Activated CD4-positive, alpha-beta T cell treated with anti-CD3 and anti-CD28 coated beads, Interleukin-2, amount 10 ng/mL, durations not matched to agents 7 days and 5 days (primary cell): ENCODE measurements at regions not wholly inside any gene's neighbourhood (a gene's known extent, or its start where the extent isn't known, plus 50 kb on each side); places are given as distances from the start of the nearest gene placed in this dataset.
"Not testable (repeated sequence)": the region's sequence is repeated elsewhere in the genome, so short reads cannot be mapped to it uniquely, and the experiment has no call there.

Source experiments
- CTCF ChIA-PET: fragments of 350-600 bp; sonication (Branson Sonifier 250); formaldehyde crosslinking; loops from one replicate; lab custom pipeline; 2021; ENCODE audit warnings: antibody characterized with exemption; lab: Charles Lee
- POLR2A ChIA-PET: fragments of 350-600 bp; sonication (Branson Sonifier 250); formaldehyde crosslinking; loops from one replicate; lab custom pipeline; 2021; ENCODE audit warnings: antibody characterized with exemption; lab: Charles Lee
- DNase-seq: peaks from one replicate; pipeline ENCODE4 v3.0.0-alpha.2; 2020
- H3K27ac Mint-ChIP-seq: one replicate; pipeline ENCODE4 v1.8.0; 2021; ENCODE audit warnings: mild to moderate bottlenecking, moderate library complexity, mixed read lengths
- H3K27me3 Mint-ChIP-seq: one replicate; pipeline ENCODE4 v1.8.0; 2021; ENCODE audit warnings: mixed read lengths
- H3K36me3 Mint-ChIP-seq: one replicate; pipeline ENCODE4 v1.8.0; 2021; ENCODE audit warnings: low read depth, mixed read lengths
- H3K4me1 Mint-ChIP-seq: one replicate; pipeline ENCODE4 v1.8.0; 2021; ENCODE audit warnings: mixed read lengths
- H3K4me3 Mint-ChIP-seq: one replicate; pipeline ENCODE4 v1.8.0; 2021; ENCODE audit warnings: mild to moderate bottlenecking, moderate library complexity, mixed read lengths
- H3K9me3 Mint-ChIP-seq: one replicate; pipeline ENCODE4 v1.8.0; 2021; ENCODE audit warnings: mixed read lengths

DNA sequence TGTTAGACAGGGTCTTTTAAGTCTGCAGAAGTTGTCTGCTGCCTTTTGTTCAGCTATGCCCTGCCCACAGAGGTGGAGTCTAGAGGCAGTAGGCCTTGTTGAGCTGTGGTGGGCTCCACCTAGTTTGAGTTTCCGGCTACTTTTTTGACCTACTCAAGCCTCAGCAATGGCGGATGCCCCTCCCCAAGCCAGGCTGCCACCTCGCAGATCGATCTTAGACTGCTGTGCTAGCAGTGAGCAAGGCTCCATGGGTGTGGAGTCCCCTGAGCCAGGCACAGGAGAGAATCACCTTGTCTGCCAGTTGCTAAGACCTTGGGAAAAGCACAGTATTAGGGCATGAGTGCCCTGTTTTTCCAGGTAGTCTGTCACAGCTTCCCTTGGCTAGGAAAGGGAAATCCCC is 664.6 kb upstream of the DPPA4 start:
- H3K9me3 Mint-ChIP-seq, POLR2A ChIA-PET, H3K27me3 Mint-ChIP-seq, H3K4me1 Mint-ChIP-seq, H3K4me3 Mint-ChIP-seq, H3K27ac Mint-ChIP-seq, H3K36me3 Mint-ChIP-seq, DNase-seq, CTCF ChIA-PET: not testable (repeated sequence)

DNA sequence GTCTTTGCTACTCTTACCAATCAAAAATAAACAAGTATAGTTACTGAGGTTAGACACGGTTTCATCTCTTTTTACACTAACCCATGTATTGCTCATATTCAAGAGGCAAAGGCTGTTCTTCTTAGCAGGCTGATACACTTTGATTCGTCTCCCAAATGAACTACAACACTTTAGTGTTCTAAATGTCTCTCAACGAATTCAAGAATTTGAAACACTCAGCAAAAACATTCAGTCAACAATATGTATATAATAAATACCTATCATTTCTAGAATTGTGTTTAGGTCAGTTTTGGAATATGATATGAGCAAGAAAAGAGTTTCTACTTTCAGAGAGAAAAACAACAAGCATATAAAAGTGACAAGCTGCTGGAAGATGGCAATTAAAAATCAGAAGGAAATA is 669.6 kb upstream of the DPPA4 start:
- Mint-ChIP-seq H3K27ac (no peak overlapping the region), H3K4me3 (no peak overlapping the region), H3K4me1 (no peaks in the 10 kb centered on the region), H3K27me3 (no peaks in the 10 kb centered on the region), H3K9me3 (no peaks in the 10 kb centered on the region), H3K36me3 (no peaks in the 10 kb centered on the region)
- ChIA-PET POLR2A (no interaction called here), CTCF (no interaction called here)
- DNase-seq, result no peak

DNA sequence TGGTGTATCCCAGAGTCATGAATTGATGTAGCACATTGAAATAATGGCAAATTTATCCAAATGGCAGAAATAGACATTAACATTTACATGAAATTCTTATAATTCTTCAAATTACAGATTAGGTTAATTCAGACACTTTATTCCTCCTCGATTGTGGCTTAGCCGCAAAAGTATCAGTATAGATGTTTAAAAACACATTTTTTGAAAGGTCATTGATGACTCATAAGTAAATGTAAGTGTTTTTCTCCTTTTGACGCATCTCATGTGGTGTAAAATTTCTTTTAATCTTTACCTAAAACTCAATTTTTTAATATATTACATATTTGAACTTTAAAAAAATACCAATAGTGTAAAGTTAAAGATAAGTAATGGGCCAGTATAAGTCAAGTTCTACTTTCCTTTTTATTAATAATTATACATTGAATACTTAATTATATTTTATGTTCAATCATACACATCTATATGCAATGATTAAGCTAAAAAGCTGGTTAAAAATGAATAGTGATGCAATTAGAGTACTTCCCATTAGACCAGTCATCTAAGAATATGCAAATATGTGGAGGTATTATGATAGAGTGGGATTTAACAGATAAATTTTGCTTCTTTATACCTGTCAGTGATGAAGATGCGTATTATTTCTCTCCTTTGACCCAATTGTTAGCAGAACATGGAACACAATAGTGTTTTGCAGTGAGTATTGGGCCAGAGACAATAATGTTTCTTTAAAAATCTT is 678.1 kb upstream of the DPPA4 start:
- POLR2A ChIA-PET, result no interaction called here
- Mint-ChIP-seq H3K9me3 (no peaks in the 10 kb centered on the region), H3K4me3 (no peak overlapping the region), H3K27ac (no peak overlapping the region), H3K27me3 (no peaks in the 10 kb centered on the region), H3K4me1 (no peaks in the 10 kb centered on the region), H3K36me3 (no peaks in the 10 kb centered on the region)
- DNase-seq, result no peak
- CTCF ChIA-PET, result no interaction called here

DNA sequence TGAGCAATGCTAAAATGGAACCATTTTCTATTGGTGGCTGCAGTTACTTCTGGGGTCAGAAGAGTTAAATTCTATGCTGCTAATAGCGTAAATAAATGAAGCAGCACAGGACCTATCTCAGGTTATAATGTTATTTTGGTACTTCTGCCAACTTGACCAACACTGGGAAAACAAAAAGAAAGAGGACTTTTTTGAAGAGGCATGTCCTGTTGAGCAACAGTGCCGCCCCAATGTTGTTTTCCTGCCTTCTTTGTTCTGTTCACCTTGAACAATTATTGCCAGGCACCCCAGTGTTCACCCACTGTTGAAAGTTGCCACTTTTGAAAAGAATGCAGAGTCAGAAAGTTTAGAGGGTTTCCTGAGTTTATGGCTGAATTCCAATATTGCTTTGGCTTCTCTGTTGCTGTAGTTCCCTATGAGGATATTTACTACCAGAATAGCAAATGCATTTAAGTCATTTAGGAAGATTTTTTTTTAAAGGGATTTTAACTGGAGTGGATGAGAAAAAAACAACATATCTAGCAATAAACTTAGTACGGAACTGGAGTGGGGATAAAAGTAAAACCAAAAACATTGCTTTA is 679.0 kb upstream of the DPPA4 start:
- POLR2A ChIA-PET, result no interaction called here
- Mint-ChIP-seq H3K27ac (no peak overlapping the region), H3K9me3 (no peaks in the 10 kb centered on the region), H3K4me3 (no peak overlapping the region), H3K4me1 (no peaks in the 10 kb centered on the region), H3K27me3 (no peaks in the 10 kb centered on the region), H3K36me3 (no peaks in the 10 kb centered on the region)
- CTCF ChIA-PET, result no interaction called here
- DNase-seq, result no peak

DNA sequence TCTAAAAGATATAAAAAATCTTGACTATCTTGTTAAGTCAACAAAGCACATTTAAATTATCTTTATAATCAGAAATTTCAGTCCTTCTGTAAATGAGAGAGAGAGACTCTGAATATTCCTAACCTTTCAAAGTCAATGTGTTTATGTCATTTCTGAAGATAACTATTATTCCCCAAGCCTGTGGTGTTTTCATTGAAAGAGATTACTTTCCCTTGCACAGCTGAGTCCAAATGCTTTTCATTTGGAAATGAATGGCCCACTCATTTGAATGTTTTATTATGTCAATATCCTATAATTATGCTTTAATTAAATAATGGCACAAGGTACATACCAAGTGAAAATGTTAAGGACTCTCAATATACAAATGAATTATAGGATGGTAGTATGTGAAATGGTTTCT is 680.0 kb upstream of the DPPA4 start:
- Mint-ChIP-seq H3K4me1 (no peaks in the 10 kb centered on the region), H3K27me3 (no peaks in the 10 kb centered on the region), H3K4me3 (no peak overlapping the region), H3K36me3 (no peaks in the 10 kb centered on the region), H3K27ac (no peak overlapping the region), H3K9me3 (no peaks in the 10 kb centered on the region)
- no peak for DNase-seq
- ChIA-PET CTCF (no interaction called here), POLR2A (no interaction called here)

DNA sequence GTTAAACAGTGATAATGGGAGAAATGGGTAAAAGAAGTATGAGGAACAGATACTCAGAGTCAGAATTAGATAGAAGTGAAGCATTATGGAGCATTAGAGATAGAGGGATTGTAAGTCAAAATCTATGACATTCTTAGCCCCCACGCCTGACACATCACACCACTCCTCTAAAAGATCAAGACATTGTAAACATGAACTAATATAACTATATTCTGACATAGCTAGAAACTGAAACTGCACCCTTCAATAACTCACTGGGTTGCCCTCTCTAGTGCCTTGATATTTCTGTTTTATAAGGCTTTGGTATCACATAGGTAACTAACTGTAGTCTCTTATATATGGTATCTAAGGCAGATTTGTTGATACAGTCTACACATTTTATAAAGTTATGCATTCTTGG is 684.3 kb upstream of the DPPA4 start:
- CTCF ChIA-PET, result no interaction called here
- Mint-ChIP-seq H3K27me3 (no peaks in the 10 kb centered on the region), H3K36me3 (no peaks in the 10 kb centered on the region), H3K9me3 (no peaks in the 10 kb centered on the region), H3K27ac (no peak overlapping the region), H3K4me3 (no peak overlapping the region), H3K4me1 (no peaks in the 10 kb centered on the region)
- DNase-seq, result no peak
- POLR2A ChIA-PET, result no interaction called here

DNA sequence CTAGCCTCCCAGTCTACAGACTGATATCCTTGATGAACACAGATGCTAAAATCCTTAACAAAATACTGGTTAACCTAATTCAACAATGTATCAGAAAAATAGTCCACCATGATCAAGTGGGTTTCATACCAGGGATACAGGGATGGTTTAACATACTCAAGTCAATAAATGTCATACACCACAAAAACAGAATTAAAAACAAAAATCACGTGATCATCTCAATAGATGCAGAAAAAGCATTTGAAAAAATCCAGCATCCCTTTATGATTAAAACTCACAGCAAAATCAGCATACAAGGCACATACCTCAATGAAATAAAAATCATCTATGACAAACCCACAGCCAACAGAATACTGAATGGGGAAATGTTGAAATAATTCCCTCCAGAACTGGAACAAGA is 685.7 kb upstream of the DPPA4 start:
- POLR2A ChIA-PET, H3K36me3 Mint-ChIP-seq, DNase-seq, H3K4me1 Mint-ChIP-seq, H3K9me3 Mint-ChIP-seq, H3K27ac Mint-ChIP-seq, H3K27me3 Mint-ChIP-seq, H3K4me3 Mint-ChIP-seq, CTCF ChIA-PET: not testable (repeated sequence)

DNA sequence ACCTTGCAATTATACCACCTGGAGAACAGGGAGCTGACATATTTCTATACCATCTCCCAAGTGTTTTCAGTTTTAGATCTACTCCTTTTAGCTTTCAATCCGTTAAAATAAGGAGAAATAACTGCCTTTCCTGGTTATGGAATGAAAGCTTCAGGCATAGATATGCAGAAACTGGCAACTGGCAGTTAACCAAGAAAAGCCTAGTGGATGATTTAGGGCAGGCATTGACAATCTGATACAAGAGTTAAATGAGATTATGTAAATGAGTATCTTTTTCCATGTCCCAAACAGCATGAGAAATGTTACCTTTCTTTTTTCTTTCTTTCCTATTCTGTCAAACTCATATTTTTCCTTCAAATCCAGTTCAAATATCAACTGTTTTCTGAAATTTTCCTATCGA is 689.1 kb upstream of the DPPA4 start:
- Mint-ChIP-seq H3K27me3 (no peaks in the 10 kb centered on the region), H3K27ac (no peak overlapping the region), H3K9me3 (no peaks in the 10 kb centered on the region), H3K36me3 (no peaks in the 10 kb centered on the region), H3K4me3 (no peak overlapping the region), H3K4me1 (no peaks in the 10 kb centered on the region)
- CTCF ChIA-PET, result no interaction called here
- POLR2A ChIA-PET, result no interaction called here
- no peak for DNase-seq

DNA sequence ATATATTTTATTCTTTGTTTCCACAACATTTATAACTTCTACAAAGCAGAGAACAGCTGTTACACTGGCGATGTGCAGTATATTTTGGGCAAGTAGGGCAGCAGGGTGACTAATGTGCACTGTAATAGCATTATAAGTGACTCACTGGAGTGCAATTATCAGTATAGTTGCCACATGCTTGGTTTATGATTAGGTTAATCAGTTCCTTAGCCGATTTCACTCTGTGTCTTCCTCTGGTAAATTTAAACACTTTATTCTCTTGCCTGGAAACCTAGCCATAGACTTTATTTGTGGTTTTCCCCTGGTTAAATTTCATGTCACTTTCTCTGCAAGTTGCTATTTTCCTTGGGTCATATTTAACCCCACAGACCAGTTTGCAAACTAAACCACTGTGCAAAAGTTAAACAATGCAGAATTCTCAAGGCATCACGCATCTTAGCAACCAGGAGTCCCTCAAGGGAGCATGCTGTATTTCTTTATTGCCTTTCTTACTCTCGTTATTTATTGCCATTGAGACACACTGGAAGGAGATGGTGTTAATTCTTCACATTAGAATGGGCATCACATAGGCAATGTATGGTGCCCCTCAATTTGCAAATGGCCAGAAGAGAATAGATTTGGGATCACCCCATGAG is 690.2 kb upstream of the DPPA4 start:
- no peaks in the 10 kb centered on the region for H3K27me3 Mint-ChIP-seq

DNA sequence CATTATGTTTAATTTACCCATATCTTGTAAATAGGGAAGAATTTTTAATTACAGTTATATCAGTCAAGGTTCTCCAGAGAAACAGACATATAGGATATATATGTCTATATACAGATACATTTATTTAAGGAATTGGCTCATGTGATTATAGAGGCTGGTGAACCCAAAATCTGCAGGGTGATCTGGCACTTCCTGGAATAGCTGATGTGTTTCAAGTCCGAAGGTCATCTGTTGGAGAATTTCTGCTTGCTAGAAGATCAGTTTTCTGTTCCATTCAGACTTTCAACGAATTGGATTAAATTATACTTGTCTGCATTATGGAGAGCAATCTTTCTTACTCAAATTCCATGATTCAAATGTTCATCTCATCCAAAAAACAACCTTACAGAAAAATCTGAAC is 694.6 kb upstream of the DPPA4 start:
- H3K4me3 Mint-ChIP-seq, result no peak overlapping the region

More for the DNA sequence above, 690.2 kb upstream of the DPPA4 start:
- no peak for DNase-seq
- no peaks in the 10 kb centered on the region for H3K9me3 Mint-ChIP-seq
- no peak overlapping the region for H3K27ac Mint-ChIP-seq
- ChIA-PET POLR2A (no interaction called here), CTCF (no interaction called here)
- H3K36me3 Mint-ChIP-seq, result no peaks in the 10 kb centered on the region
- H3K4me1 Mint-ChIP-seq, result no peaks in the 10 kb centered on the region
- H3K4me3 Mint-ChIP-seq, result no peak overlapping the region

DNA sequence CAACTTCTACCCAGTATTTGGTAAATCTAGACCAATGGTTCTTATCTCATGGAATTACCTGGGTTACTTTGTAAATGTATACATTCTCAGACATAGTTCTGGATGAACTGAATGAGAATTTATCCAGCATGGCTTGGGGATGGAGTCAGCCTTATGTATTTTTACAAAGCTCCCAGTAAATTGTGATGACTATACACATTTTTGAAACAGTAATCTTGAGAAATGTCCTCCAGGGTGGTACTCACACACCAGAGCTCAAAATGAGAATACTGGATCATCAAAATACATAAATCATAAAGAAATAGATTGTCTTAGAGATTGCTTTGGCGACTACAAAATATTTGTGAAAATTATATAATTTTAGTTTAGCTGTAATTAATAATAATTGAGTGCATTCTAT is 722.1 kb upstream of the DPPA4 start:
- POLR2A ChIA-PET, result no interaction called here
- Mint-ChIP-seq H3K9me3 (no peaks in the 10 kb centered on the region), H3K36me3 (no peaks in the 10 kb centered on the region), H3K4me1 (no peaks in the 10 kb centered on the region), H3K27me3 (peaks cover 2% of the 10 kb centered on the region), H3K4me3 (no peak overlapping the region), H3K27ac (no peak overlapping the region)
- no peak for DNase-seq
- CTCF ChIA-PET, result no interaction called here

More for the DNA sequence above, 694.6 kb upstream of the DPPA4 start:
- DNase-seq, result no peak
- CTCF ChIA-PET, result no interaction called here
- POLR2A ChIA-PET, result no interaction called here
- Mint-ChIP-seq H3K4me1 (no peaks in the 10 kb centered on the region), H3K27ac (no peak overlapping the region), H3K27me3 (no peaks in the 10 kb centered on the region), H3K36me3 (no peaks in the 10 kb centered on the region), H3K9me3 (no peaks in the 10 kb centered on the region)

DNA sequence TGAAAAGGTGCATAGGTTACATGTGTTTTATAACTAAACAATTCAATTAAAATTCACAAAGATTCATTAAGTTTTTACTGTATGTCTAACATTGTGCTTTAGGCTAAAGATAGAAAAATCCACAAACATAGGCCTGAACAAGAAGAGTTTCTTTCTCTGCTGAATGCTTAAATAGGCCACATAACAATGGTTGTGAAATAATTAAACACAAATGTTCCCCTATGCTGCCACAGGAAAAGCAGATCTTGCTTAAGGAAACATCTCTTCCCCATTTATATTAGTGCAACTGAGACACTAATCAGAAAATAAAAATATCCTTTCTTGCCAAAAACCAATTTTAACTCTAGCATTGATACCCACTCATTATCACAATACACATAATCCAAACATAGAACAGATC is 725.4 kb upstream of the DPPA4 start:
- no peaks in the 10 kb centered on the region for H3K4me1 Mint-ChIP-seq
- POLR2A ChIA-PET, result no interaction called here
- no peaks in the 10 kb centered on the region for H3K36me3 Mint-ChIP-seq

DNA sequence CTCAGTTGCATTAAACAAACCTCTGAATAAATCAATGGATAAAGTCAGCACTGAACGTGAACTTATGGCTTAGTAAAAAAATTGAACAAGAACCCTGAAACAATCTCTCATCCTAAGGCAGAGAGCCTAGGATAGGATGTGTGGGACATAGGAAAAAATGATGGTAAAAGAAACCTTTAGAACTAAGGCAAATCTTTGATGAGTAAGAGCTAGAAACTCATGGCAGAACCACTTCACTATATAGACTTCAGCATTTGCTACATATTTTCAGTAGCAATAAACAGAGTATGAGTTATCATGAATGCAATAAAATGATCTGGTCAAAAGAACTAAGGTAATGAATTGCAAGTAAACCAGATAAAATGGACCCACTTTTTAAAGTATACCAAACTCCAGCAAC is 725.8 kb upstream of the DPPA4 start:
- Mint-ChIP-seq H3K36me3 (no peaks in the 10 kb centered on the region), H3K4me1 (no peaks in the 10 kb centered on the region), H3K4me3 (no peak overlapping the region), H3K9me3 (no peaks in the 10 kb centered on the region), H3K27ac (no peak overlapping the region), H3K27me3 (no peaks in the 10 kb centered on the region)
- ChIA-PET CTCF (no interaction called here), POLR2A (no interaction called here)
- DNase-seq, result no peak

More for the DNA sequence above, 725.4 kb upstream of the DPPA4 start:
- Mint-ChIP-seq H3K27ac (no peak overlapping the region), H3K27me3 (no peaks in the 10 kb centered on the region), H3K9me3 (no peaks in the 10 kb centered on the region), H3K4me3 (no peak overlapping the region)
- DNase-seq, result no peak
- CTCF ChIA-PET, result no interaction called here

DNA sequence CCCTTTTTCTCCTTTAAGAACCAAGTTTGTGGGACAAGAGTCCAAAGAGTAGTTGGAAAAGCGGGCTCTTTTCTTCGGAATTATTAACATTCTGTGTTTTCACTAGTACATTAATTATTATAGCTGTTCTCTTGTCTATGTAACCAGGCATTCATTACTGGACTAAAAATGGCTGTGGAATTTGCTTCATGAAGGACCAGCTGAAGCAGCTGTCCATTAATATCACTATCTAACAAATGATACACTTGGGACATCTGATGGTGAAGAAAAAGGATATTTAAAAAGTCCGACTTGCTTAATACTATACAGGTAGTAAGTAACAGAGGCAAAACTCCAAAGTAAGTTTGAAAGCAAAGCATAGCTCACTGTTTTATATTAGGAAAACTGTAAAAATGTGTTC is 728.9 kb upstream of the DPPA4 start:
- ChIA-PET POLR2A (no interaction called here), CTCF (no interaction called here)
- no peaks in the 10 kb centered on the region for H3K27me3 Mint-ChIP-seq
- H3K9me3 Mint-ChIP-seq, result no peaks in the 10 kb centered on the region
- DNase-seq, result no peak
- H3K36me3 Mint-ChIP-seq, result no peaks in the 10 kb centered on the region
- no peaks in the 10 kb centered on the region for H3K4me1 Mint-ChIP-seq
- H3K27ac Mint-ChIP-seq, result no peak overlapping the region
- H3K4me3 Mint-ChIP-seq, result no peak overlapping the region
